ENCODE measurements at regions not wholly inside any gene's neighbourhood (a gene's known extent, or its start where the extent isn't known, plus 50 kb on each side); places are given as distances from the start of the nearest gene placed in this dataset.
"Not testable (repeated sequence)": the region's sequence is repeated elsewhere in the genome, so short reads cannot be mapped to it uniquely, and the experiment has no call there.

DNA sequence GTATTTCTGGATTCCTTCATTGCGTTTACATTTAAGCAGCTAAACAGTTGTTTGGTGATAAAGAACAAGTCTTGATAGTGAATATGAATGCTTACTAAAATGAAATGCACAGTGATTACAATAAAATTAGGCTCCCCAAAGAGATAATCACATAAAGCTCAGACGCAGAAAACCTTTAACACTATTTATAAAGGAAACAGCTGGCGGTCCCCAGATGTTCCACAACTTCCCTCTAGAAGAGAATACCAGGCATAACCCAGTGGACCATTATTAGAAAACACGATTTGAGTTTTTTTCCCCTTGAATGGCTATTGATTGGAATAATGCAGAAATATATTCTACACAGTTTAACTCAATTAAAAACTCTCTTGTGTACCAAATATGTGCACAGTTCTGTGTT, 573.2 kb downstream of the DIPK2A start:
- ATAC-seq (no peak), DNase-seq (no peak)

DNA sequence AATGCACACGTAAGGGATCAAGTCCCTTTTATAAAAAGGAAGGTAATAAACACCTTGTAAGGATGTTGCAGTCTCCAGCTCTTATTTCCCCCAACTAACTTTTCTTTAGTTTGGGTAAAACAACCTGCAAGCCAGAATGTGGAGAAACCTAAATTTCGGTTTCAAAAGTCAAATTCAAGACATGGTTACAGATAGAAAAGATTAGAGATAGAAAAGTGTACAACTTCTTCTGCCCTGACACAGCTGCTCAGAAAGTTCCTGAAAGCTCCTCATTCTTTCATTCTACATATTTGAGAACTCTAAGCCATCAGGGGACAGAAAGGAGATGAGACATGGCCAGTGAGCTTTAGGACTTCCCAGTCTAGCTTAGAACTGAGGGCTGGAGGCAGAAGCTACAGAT, 574.9 kb downstream of the DIPK2A start:
- intact Hi-C loops (cut with DNase I): no loop called here
- DNase-seq (no peak), ATAC-seq (no peak)

More for the DNA sequence above, 573.2 kb downstream of the DIPK2A start:
- intact Hi-C loops (cut with DNase I): no loop called here

DNA sequence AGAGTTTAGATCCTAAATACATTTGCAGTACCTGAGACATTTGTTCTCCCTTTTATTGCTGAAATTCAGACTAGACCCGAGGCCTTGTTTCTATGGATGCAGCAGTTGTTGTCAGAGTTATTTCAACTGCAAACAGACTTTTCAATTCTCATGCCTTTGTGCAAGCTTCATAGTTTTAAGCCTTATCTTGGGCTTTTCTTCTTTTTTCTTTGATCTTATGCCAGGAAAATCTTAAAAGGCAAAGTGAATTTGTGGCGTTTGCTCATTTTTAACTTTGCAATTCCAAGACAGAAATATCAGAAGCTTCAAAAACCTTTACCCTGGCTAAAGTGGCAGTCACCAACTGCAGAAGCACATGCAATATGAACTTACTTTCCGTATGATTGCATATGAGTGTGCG, 576.7 kb downstream of the DIPK2A start:
- intact Hi-C loops (cut with DNase I): no loop called here
- ATAC-seq (no peak), DNase-seq (no peak)

DNA sequence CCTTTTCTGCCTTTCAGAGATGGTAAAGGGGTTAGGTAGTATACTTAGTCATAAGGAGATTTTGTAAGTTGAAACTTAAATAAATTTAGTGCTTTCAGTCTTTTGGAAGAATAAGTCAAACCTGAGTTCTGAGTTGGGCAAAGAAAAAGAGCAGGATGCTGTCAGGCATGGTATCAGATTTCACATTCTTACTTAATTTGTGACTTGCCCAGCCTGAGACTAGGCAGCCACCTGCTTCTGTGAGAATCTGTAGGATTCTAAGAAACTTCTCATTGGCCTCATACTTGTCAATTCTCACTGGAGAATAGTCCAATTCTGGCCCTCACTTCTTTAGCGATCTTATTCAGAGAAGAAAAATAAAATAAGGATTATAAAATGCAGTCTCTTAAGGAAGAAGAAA, 577.5 kb downstream of the DIPK2A start:
- ATAC-seq (no peak), DNase-seq (no peak)
- intact Hi-C loops (cut with DNase I): no loop called here

DNA sequence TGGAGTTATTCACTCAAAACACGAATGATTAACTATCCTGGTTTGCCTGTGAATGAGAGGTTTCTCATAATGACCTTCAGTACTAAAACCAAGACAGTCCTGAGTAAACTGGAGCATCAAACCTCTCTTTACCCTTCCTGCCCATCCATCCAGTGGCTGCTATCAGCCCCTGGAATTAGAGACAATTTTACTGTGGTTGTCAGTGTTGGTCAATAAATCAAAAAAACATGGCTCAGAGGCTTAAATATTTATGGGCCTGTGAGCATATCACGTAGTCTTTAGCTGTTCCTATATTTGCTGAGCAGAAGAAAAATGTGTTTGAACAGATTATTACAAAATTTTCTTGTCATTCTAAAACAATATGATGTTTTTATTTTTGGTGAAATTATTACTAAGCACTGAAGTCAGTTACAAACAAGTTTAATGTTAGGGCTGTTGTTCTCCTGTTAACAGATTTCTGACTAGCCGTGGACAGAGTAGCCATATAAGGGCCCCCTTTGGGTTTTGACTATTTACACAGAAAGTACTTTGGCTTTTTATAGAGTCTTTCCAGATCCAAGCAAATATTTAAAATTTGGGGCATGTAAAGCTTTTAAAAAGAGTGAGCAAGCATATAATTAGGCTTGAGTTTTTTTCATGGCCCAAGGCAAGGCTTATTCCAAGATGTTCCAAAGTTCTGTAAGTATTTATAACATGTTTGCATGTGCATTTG, 580.9 kb downstream of the DIPK2A start:
- no peak for DNase-seq
- ATAC-seq: no peak
- intact Hi-C loops (cut with DNase I): no loop called here

DNA sequence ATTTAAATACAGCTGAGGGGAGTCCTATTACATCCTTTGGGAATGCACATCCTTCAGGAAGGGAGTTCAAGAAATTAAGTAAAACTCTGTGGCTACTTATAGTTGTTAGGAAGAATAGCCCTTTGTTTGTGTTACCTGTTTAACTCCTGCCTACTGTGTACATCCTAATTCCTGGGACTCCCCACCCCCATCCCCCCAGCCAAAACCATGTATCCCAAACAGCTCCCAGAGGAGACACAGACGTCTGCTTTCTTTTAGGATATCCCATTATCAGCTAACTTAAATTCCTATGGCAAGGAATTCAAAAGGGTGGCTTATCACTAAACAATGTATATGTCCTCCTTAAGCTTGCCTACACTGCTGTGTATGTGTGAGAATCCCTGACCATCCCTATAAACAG, 581.7 kb downstream of the DIPK2A start:
- DNase-seq (no peak), ATAC-seq (no peak)
- intact Hi-C loops (cut with DNase I): no loop called here

DNA sequence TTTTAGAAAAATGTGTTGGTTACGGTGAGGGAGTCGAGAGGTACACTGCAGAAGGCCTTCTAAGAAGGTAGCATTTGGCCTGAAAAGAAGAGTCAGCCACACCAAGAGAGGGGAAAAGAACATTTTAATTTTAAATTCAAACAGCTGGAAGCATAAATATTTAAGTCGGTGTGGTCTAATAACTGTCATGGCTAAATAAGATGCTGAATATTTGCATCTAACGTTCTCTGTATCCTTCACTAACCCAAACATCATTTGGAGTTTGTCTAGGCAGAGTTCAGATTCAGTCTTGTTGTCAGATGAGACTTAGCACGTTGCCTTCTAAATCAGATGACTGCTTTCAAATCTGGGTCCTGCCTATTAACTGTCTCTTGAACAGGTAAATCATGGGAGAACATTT, 583.3 kb downstream of the DIPK2A start:
- ATAC-seq: no peak
- no peak for DNase-seq
- intact Hi-C loops (cut with DNase I): no loop called here

DNA sequence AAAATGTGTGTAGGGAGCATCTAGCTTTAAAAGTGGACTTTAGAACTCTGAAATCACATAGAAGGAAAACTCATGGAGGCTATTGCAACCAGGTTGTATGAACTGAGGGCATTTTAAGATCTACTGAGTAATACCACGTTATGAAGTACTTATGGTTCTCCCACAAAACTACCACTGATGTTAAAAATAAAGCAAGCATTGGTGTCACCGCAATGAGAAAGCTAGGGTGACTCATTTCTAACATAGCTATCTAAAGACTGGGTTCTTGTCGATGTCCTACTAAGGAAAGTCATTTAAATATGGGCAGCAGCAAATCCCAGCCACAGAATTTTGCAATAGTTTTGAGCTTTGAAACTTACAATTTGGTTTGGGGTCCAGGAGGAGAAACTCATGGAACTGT, 584.8 kb downstream of the DIPK2A start:
- no peak for DNase-seq
- ATAC-seq: no peak
- intact Hi-C loops (cut with DNase I): no loop called here

DNA sequence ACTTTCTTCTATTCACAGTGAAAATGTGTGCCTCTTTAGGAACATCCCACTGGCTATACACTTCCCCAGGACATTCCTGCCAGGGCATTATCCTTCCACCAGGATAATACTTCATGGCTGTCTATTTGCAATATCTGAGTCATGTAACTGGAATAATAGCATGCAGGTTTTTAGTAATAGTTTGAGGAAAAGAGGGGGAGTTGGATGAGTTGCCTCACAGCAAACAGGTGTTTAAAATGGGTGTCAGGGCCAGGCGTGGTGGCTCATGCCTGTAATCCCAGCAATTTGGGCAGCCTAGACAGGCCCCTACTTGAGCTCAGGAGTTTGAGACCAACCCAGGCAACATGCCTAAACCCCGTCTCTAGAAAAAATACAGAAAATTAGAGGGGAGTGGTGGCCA, 585.9 kb downstream of the DIPK2A start:
- ATAC-seq (no peak), DNase-seq (no peak)
- intact Hi-C loops (cut with DNase I): no loop called here

DNA sequence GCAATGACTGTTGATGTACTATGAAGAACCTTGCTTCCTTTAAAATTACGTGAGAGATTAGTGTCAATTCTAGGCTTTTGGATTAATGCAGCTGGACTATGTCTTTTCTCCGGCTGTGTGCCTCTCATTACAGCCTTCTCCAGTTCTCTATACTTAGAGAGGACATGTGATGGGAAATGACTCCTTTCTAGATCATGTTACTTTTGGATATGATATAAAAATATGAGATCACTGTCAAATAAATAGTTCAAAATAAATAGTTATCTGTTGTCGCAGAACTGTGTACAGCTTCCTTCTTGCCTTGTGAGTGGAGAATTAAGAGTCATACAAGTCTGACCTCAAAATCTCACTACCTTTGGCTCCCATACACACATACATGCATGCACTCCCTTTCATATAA, 592.4 kb downstream of the DIPK2A start:
- intact Hi-C loops (cut with DNase I): no loop called here
- ATAC-seq (no peak), DNase-seq (no peak)

DNA sequence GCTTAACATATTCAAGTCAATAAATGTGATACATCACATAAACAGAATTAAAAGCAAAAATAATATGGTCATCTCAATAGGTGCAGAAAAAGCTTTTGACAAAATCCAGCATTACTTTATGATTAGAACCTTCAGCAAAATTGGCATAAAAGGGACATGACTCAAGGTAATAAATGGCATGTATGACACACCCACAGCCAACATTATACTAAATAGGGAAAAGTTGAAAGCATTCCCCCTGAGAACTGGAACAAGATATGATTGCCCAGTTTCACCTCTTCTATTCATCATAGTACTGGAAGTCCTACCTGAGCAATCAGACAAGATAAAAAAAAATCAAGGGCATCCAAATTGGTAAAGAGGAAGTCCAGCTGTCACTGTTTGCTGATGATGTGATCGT, 594.7 kb downstream of the DIPK2A start:
- ATAC-seq (no peak), DNase-seq (no peak)
- intact Hi-C loops (cut with DNase I): no loop called here

DNA sequence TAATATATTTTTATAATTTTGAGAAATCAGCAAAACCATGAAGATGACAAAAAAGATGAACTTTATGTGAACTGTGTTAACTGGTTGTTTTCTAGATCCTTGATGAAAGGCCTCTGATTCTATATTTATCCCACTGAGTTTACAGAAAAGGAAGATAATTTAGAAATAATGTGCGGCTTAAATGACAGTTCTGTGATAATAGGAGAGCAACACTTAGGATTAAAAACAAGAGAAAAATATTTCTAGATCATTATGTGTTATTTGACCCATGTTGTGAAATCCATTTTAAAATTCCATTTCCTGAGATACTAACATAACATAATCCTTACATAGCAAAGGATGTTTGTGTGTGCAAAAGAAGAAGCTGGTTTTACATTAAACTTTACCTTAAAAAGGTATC, 598.0 kb downstream of the DIPK2A start:
- intact Hi-C loops (cut with DNase I): no loop called here
- no peak for DNase-seq
- no peak for ATAC-seq

DNA sequence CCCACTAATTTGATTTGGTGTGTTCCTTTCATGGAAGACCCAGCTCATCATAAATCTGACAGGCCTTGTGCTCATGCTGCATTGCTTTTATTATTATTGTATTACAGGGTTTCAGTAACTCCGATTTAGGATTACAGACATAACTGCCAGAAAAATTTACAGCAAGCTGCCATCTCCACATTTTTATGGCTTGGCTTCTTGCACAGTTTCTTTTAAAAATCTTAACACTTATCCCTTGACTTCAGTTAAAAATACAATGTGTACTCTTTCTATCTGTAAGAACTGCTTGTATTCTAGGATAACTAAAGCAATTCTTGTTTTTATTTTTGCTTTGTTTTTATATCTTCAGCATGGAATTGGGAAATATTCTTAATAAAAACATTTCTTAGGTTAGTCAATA, 612.2 kb downstream of the DIPK2A start:
- intact Hi-C loops (cut with DNase I): no loop called here
- no peak for ATAC-seq
- DNase-seq: no peak

DNA sequence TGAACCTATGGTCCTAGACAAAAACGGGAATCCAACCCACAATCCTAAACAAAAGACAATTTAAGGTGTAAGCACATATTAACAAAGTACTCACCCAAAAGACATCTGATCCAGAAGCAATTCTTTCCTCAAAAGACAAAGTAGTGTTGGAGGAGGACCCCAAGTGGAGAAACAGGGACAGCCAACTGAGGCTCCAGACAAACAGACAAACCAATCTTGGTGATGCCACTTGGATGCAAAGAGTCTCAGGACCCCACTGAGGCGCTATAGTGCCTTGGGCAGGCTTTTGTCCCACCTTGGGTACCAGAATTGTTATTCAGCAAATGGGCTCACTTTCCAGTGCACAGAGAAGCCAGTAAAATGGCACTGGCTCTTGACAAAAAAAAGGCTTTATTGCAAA, 613.8 kb downstream of the DIPK2A start:
- DNase-seq (no peak), ATAC-seq (no peak)
- intact Hi-C loops (cut with DNase I): no loop called here

DNA sequence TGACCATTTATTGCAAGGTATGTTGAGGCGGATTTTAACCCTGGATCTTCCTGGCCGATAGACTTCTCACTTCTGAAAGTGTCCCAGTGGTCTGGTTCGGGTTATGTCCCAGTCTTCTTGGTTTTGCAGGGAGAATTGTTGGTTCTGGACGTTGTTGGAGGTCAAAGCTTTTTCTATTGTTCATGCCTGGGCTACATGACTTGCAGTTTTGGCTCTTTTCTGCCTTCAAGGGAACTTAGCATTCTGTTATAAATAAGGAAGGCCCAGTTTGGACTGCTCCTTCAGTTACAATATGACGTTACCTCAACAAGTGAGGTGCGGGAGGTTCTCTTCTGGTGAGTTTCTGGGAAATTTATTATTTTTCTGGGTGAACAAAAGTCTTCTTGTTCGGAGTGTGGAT, 614.3 kb downstream of the DIPK2A start:
- no peak for ATAC-seq
- DNase-seq: no peak
- intact Hi-C loops (cut with DNase I): no loop called here

DNA sequence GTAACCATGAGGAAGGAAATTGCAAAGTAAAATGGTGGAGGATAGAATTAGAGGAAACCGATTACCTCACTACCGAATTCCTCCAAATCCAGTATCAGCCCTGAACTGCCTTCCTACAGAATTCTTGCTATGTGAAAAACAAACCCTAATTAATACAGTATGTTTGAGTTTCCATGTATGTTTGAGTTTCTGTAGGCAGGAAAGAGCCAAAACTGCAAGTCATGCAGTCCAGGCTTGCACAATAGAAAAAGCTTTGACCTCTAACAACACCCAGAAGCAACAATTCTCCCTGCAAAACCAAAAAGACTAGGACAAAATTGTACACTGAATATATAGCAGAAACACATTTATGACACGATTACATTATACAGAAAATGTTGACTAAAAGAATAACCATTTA, 614.8 kb downstream of the DIPK2A start:
- ATAC-seq (no peak), DNase-seq (no peak)
- intact Hi-C loops (cut with DNase I): no loop called here

DNA sequence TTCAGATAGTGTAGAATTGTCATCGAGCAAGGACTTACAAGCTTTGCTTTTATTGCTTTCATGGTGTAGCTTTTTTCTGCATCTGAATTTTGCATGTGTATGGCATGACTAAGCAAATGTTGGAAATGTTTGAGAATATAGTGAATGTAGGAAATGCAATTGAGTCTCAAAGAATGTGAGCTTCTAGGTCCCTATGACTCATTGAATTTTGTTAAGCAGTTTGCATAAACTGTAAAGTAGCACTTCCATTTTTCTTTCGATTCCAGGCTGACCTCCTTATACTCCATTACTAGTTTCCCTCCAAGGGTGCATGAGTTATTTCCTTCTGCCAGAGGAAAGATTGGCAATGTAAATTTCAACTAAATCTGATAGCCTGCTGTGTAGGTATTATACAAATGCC, 619.2 kb downstream of the DIPK2A start:
- ATAC-seq: no peak
- DNase-seq: no peak
- intact Hi-C loops (cut with DNase I): no loop called here

DNA sequence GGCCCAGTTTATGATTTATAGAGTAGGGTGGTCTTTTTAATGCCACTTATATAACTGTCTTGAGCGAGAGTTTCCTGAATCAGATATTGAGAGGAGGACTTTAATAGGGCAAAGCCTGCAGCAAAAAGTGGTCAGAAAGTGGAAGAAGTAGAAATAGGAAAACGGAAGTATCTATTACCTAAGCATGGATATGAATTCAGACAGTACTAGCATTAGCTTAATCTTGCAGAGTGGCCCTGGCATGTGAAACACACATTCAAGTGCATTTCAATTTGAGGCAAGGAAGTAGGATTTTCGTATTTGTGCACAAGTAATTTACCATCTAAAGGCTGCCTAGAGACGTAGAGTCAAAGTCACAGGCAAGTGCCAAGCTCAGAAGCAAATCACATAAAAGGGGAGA, 622.3 kb downstream of the DIPK2A start:
- ATAC-seq (no peak), DNase-seq (no peak)
- intact Hi-C loops (cut with DNase I): no loop called here

DNA sequence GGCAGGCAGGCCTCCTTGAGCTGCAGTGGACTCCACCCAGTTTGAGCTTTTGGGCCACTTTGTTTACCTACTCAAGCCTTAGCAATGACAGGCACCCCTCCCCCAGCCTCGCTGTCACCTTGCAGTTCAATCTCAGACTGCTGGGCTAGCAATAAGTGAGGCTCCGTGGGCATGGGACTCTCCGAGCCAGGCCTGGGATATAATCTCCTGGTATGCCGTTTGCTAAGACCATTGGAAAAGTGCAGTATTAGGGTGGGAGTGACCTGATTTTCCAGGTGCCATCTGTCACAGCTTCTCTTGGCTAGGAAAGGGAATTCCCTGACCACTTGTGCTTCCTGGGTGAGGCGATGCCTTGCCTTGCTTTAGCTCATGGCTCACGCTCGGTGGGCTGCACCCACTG, 648.6 kb downstream of the DIPK2A start:
- DNase-seq; intact Hi-C loops (cut with DNase I); ATAC-seq: not testable (repeated sequence)

DNA sequence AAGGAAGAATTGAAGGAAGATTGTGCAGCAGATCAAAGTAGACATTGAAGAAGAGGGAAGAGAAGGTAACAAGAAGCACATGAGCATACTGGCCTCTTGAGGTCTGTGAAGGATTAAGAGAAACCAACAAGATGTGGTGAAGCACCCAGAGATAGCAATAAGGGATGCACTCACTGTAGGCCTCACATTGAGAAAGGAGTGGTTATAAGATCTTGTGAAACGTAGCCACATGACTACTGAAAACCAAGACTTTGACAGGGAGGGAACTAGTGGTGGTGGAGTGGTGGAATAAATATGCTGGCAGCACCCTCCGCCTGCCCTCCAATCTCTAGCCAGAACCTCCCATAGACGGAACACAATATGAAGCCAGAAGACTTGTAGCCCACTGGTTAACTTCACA, 651.2 kb downstream of the DIPK2A start:
- intact Hi-C loops (cut with DNase I): no loop called here
- ATAC-seq (no peak), DNase-seq (no peak)

DNA sequence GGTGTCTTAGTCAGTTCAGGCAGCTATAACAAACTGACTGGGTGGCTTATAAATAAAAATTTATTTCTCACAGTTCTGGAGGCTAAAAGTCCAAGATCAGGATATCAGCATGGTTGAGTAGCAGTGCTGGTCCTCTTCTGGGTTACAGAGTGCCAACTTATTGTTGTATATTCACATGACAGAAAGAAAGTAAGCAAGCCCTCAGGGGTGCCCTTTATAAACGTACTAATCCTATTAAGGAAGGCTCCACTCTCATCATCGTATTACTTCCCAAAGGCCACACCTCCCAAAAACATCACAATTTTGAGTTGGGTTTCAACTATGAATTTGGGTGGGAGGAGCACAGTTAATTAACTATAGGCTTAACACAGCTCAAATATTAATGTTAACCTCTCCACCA, 653.0 kb downstream of the DIPK2A start:
- DNase-seq (no peak), ATAC-seq (no peak)
- intact Hi-C loops (cut with DNase I): no loop called here

DNA sequence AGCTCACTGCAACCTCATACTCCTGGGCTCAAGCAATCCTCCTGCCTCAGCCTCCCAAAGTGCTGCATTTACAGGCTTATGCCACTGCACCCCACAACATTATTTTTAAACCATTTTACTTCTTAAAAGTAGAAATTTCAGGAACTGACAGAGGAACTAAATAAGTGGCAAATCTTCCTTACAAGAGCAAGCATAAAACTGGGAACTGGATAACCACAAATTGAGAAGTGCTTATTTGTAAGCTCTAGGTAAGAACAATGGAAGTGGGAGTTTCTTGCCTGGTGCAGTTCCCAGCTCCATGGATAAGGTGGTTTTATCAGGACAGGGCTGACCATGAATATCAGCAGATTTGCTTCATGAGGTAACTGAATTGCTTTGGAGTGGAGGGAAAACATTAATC, 655.2 kb downstream of the DIPK2A start:
- intact Hi-C loops (cut with DNase I): no loop called here
- ATAC-seq: no peak

More for the DNA sequence above, 655.2 kb downstream of the DIPK2A start:
- no peak for DNase-seq

Measured in left cardiac atrium (tissue), 4 donors.